HG02763 (cell line): ENCODE measurements at regions not wholly inside any gene's neighbourhood (a gene's known extent, or its start where the extent isn't known, plus 50 kb on each side); places are given as distances from the start of the nearest gene placed in this dataset.
A peak's percentile ranks its signal among the peaks of the same experiment; 100 is the strongest.
"Not testable (repeated sequence)": the region's sequence is repeated elsewhere in the genome, so short reads cannot be mapped to it uniquely, and the experiment has no call there.

Source experiments
- ATAC-seq: cut with Tn5 transposase; IDR thresholded peaks from one replicate; pipeline ENCODE4 v1.9.1; 2021; ENCODE audit warnings: mild to moderate bottlenecking, moderate library complexity; ENCODE audit not compliant: unreplicated experiment

DNA sequence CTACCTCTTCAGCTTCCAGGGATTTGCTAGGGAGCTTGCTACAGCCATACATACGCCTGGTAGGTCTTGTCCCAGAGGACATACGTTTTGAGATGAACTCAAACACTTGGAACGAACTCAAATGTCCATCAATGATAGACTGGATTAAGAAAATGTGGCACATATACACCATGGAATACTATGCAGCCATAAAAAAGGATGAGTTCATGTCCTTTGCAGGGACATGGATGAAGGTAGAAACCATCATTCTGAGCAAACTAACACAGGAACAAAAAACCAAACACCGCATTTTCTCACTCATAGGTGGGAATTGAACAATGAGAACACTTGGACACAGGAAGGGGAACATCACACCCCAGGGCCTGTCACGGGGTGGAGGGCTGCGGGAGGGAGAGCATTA, 68.6 kb upstream of the SGK1 start:
- ATAC-seq, result not testable (repeated sequence)

DNA sequence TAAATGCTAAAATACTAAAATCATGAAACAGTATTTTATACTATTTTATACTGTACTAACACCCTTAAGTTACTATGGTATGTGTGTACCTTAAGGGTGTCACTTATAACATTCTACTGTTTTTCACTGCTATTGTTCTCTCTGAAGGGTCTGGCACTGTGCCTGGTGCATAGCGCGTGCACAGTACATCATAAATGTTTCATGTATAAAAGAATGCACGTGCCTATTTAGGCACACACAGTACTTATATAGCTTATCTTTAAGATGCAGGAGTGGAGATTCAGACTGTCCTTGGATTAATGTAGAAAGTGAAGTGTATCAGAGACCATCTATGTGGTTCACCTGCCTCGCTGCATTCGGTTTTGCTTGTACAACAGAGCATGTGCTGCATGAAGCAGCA, 64.0 kb upstream of the SGK1 start:
- ATAC-seq, result no peak

DNA sequence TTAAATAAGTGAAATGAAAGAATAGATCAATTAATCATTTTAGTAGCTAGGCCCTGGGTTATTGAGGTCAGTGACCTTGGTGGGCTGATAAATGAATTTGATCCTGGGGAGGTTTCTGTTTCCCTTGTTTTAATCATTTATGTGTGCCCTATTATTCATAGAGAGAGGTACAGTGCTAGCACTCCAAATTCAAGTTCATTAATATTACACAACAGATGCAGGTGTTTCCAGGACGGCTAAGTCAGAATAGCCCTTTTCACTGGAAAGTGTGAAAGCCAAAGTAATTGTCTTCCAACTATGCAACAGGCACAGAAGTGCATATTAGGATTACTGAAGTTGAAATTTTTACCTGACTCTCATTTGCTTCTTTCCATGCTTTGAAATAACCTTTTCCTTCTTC, 61.7 kb upstream of the SGK1 start:
- no peak for ATAC-seq

DNA sequence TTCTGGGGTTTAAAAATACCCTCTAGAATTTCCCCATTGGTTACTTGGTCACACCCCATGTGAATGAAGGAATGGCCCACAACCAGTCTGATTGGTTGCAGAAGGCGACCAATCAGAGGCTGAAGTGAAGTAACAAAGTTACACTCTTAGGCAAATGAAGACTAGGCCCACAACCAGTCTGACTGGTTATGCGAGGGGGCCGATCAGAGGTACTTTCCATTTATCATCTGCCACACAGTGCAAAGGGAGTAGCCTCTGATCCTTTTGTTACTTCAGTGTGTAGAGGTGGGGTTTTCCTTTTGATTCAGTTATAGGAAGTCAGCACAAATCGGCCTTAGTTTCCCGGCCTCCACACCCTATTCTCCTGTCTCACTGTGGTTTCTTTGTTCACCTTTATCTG, 61.2 kb upstream of the SGK1 start:
- ATAC-seq, result peak; percentile 79

DNA sequence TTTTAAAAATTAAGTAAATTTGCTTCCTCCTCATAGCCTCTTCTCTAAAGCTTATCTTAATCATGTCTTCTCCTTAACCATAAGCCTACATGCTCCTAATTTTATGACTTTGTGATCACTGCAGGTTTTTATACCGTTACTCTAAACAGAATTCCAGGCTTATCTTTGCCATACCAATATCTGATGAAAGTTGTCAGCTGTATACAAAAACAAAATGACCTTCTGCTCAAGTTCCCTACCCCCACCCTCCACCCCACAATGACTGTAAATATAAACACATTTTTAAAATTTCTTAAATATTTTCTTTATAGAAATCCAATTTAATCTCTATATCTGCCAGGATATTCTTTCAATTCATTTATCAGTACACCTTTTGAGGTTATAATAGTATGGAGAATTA, 60.5 kb upstream of the SGK1 start:
- ATAC-seq, result no peak

DNA sequence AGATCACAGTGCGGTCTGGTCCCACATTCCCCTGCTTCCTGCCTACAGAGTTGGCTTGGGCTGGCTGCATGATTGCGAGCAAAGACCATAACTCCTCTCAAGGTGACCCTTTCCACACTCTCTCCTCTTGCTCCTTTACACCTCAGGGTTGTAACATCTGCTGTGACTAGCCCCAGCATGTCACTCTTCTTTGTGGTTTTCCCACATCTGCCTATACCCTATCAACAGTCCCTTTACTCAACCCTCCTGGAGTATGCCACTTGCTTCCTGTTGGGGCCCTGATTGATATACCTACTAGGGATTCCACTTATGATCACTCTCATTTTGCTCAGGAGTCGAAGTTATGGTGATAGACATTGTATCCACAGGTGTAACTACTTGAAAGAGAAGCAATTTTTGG, 58.9 kb upstream of the SGK1 start:
- ATAC-seq, result no peak

DNA sequence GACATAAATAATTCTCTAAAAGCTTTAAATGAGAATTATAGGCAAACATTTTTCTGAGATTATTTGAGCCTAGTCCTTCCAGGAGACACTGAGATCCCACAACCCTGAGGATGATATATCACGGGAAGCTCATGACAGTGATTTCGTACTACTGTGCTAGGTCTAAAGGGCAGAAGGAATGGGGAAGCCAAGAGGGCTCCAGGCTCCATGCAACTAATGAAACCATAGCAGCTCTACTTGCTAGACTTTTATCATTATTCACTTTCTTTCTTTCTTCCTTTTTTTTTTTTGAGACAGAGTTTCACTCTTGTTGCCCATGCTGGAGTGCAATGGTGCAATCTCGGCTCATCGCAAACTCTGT, 57.3 kb upstream of the SGK1 start:
- no peak for ATAC-seq

DNA sequence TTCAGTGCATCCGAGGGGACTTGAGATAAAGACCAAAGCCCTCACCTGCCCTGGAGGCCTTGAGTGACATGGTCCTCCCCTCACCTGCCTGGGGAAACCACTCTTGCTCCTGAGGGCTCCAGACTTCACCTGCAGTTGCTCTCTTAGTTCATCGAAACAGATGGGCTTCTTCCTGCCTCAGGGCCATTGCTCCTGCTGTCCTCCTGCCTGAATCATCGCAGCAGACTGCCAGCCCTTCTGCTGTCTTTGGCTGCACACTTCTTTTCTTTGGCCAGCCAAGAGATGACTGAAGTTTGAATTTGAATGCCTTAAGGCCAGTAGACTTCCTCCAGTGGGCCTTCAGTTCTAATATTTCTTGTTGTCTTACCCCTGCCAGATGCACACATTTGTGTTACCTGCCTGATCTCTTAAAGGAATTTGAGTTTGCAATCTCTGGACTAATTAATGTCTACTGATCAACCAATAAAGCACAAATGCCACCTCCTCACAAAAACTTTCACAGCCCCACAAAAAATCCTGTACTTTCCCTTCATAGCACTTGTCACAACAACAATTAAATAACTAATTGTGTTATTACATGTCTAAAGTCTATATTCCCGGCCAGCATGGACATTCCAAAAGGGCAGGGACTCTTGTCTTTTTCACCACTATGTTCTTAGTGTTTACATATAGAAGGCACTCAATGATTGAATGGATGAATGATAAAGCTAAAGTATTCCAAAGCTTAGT, 56.7 kb upstream of the SGK1 start:
- no peak for ATAC-seq

DNA sequence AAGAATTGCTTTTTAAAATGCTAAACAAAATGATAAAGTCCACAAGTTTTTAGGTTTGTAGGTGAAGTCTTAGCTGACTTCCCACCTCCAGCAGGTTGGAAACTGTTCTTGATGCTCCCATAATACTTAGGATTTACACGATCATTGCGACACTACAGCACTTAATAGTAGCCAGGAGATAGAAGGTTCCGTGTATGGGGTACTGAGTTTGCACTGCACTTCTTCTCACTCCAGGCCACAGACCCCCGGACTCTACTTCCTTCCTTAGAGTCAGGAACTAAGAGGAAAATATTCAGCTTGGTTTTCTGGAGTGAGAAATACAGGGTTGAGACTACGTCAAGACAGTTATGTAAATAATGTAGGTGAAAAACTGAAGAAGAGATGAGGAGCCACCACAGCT, 56.1 kb upstream of the SGK1 start:
- no peak for ATAC-seq

DNA sequence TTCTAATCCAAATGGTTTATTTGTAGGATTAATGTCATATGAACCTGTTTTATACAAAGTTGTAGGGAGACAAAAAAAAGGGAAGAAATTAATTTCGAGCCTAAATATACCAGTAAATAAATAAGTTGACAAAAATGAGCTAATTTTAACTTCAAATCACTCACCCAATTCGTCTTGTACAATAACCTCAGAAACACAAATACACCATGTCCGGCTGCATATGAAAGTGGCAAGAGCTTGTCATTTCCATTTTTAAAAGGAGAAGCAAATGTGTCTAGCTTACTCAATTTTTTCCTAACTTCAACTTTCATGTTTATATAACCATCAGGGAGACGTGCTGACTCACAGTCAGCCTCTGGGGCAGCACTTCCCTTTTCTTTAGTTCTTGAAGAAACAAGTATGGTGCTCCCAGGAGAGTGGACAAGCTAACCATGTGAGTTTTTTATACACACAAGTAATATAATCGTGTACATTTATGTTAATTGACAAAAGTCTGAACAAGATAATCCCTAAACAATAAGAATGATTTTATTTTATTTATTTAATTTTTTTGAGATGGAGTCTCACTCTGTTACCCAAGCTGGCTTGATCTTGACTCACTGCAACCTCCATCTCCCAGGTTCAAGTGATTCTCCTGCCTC, 55.5 kb upstream of the SGK1 start:
- ATAC-seq, result peak; percentile 93

DNA sequence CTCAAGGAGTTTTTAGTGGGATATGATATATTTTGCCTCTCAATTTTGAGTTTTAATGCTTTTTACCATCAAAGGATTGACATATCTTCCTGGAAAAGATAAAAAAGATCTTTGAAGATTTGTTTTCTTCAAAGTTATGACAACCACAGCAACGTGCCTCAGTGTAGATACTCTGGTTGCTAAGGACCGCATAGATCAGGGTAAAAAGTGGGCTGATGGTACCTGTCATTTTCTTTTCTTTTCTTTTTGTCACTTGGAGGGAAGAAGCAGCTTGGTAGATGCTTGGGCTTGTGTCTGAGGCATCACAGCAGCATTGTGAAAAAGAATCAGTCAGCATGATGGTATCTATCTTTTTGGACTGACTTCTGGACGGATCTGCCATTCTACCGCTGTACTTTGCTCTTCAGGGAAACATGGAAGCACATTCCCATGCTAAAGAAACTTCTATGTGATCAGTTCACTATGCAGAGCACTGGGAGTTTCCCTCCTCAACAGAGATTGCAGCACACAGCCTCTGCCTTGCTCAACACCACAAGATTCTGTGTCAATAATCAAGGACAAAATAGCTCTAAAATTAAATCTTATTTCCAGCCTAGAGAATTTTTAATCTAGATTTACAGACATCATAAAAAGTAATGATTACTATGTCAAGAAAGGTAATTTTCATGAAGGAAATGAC, 54.8 kb upstream of the SGK1 start:
- no peak for ATAC-seq

DNA sequence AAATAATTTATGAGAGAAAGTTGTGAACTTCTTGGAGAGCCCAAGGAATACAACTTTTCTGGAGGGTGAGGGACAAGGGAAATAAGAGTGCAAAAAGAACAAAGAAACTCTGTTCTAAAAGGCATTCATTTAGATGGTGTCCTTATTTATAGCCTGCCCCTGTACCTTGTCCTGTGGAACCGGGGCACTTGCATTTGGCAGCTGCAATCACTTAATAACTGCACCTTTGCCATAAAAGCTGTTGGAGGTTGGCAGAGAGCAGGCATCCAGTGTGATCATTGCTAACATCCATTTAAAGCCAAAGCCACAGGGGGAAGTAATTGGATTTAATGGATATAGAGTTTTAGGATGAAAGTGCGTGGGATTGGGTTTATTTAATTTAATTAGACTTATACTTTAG, 50.8 kb upstream of the SGK1 start:
- ATAC-seq, result no peak
